ENCODE measurements at regions not wholly inside any gene's neighbourhood (a gene's known extent, or its start where the extent isn't known, plus 50 kb on each side); places are given as distances from the start of the nearest gene placed in this dataset.
A peak's percentile ranks its signal among the peaks of the same experiment; 100 is the strongest.
"Not testable (repeated sequence)": the region's sequence is repeated elsewhere in the genome, so short reads cannot be mapped to it uniquely, and the experiment has no call there.

- DNase-seq, result no peak
These were observed 2841.1 kb upstream of the PCDH20 start for GRCh38 chr13:64256751-64257150.

GRCh38 chr13:64255988-64256387 lies 2840.3 kb upstream of the PCDH20 start:
- no peak for DNase-seq

DNA sequence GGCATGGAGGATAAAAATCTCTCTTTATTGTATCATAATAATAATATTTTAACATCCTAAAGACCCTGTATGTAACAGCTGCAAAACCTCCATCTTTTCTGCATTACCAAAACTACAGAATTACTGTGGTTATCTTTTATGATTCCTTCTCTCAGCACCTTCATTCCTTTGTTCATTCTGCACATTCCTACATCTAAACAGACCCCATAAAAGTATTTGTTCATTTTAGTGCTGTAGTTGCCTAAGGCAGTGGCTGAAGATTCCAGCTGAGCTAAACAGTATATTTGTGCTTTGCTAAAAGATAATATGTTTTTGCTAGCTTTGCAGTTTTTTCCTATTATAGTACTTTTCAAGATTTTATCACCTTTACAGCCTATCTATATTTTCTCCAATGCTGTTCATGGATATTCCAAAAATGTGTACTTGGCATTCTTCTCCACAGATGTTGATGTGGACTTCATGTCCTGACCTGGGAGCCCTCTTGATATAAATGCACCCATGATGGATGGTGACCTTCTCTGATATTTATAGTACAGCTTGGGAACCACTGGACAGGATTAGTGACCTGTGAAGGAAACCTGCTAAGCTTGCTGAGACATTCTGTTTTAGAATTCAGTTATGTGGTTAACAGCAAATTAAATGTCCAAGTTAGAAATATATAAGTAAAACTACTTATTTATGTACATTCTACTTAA lies 2832.9 kb upstream of the PCDH20 start:
- DNase-seq, result no peak

DNA sequence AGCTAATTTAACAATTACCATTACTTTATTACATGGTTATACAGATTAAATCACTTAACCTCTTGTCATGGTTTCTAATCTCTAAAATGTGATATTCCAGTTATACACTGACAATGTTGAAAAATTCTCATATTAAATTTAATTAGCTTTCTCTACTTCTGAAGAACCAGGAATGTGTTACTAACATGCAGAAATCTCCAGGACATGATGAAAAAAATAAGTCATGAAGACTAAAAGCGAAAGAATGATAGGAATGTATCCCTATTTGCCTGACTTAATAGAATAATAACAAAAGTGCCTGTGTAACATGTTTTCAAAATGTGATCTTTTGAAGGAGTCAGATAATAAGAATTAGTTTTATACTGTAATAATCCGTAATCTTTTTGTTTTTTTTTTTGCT lies 2823.7 kb upstream of the PCDH20 start:
- DNase-seq, result no peak

DNA sequence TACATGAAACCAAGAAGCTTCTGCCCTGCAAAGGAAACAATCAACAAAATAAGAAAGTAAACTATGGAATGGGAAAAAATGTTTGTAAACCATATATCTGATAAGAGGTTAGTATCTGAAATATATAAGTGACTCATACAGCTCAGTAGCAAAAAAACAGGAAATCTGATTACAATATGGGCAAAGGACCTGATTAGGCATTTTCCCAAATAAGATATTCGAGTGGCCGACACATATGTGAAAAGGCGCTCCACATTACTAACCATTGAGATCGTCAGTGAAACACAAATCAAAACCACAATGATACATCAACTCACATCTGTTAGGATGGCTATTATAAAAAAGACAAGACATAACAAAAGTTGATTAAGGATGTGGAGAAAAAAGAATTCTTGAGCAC lies 2818.6 kb upstream of the PCDH20 start:
- no peak for DNase-seq

DNA sequence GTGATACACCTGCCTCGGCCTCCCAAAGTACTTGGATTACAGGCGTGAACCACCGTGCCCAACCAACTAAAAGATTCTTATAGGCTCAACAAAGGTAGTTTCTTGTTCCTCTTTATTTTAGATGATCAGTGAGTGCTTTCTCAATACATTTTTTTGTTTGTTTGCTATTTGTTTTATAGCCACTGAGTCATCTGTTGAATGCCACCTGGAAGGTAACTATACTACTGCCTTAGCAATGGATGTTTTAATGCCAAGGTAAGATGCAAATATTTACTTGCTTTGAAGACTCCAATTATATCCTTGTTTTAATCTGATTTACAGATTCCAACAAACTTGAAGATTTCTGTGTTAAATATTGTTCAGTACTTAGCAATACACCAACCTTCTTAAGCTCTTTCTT lies 2807.4 kb upstream of the PCDH20 start:
- DNase-seq, result no peak

DNA sequence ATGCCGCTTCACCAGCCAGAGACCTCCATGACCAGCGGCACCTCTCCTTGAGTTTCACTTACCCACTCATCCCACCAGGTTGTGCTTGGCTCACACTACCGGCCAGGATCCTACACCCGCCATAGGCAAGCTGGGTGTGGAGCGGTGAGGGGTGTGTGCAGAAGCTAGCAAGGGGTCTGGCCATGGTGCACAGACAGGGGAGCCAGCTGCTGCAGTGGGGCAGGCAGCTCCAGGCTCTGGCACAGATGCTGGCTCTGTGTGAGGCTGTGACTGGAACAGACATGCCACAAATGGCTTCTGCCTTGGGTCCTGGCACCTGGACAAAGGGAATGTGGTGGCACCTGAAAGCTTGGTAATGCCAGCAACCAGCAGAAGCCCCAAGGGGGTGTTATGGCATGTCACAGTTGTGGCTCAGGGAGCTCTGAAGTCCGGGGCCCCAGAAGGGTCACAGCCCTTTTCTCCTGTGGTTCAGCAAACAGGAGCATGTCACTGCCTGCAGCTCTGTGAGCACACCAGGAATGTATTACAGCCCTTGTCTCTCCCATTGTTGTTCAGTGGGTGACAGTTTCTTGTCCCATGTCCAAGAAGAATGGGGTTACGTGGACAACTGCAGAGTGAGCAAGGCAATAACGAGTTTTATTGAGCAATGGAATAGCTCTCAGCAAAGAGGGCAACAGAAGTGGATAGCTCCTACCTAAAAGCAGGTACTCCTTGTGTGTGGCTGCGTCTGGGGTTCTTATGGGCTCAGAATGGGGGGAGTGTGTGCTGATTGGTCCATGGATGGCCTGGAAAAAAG lies 2791.0 kb upstream of the PCDH20 start:
- no peak for DNase-seq

GRCh38 chr13:64202517-64202916 lies 2786.9 kb upstream of the PCDH20 start:
- no peak for DNase-seq

GRCh38 chr13:64197232-64197631 lies 2781.6 kb upstream of the PCDH20 start:
- DNase-seq, result no peak

DNA sequence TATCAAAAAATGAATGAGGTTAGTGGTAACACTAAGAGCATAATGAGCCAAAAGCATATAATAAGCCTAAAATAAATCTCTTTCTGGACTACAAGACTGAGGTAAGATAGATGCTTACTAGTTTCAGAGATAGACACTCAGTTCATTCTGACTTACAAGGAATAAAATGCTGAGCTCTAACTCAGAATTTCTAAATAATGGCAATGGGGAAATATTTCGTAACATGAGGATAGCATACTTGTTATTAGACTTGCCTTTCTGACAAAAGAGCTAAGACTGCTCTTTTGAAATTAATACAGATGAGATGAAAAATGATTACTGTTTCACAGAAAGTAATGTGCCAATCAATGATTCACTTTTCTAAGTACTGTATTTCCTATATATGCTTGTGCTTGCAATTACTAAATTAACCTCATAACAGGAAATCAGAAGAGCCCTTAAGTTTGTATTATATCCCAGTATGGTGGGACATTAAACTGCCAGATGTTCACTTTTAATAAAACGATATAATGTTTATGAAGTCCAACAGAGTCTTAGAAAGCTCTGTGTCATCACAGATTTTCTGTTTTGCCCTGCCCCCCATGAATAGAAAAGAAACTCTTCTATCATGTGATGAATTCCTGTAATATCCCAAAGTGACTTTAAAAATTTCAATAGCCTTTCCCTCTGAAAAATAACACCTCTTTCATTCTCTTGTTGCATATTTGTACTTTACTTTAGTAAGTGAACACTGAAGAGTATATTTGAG lies 2771.0 kb upstream of the PCDH20 start:
- DNase-seq, result no peak

- no peak for DNase-seq
These were observed 2770.4 kb upstream of the PCDH20 start for GRCh38 chr13:64186071-64186470.

- DNase-seq, result no peak
These were observed 2765.1 kb upstream of the PCDH20 start for GRCh38 chr13:64180756-64181155.

- no peak for DNase-seq
These were observed 2750.2 kb upstream of the PCDH20 start for GRCh38 chr13:64165826-64166225.

GRCh38 chr13:64164435-64164834 lies 2748.8 kb upstream of the PCDH20 start:
- no peak for DNase-seq

DNA sequence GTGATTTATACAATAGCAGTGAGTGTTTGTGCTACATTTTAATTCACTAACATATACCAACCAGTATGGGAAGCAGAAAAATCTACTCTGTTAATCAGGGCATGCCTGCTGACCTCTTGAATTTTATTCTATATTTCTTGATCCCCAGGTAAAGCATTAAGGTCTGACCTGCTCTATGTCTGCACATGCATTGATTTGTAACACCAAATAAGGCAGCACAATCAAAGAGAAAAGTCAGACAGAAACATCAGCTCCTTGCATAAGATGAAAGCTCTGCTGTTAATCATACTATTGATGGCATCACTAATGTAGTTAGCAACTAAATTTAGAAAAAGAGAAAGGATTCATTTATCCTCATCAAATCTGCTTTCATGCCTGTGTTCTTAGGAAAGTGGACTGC lies 2744.8 kb upstream of the PCDH20 start:
- DNase-seq, result no peak

DNA sequence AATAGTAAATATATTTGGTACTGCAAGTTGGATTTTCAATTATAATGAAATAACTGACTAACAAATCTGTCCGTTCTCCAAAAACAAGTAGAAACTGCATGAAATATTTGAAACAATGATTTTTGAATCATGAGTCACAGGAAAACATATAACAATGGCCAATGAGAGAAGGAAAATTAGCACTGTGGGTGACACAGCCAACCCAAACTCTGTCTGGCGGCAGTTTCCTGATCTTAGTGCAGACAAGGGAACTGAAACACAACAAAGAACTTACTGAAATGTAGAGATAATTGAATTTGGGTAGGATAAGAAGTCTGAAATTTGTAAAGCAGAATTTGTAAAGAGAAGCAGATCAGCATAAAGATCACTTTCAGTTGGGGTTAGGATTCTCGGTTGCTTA lies 2743.3 kb upstream of the PCDH20 start:
- DNase-seq, result peak in 1 of 2 donors; percentile 6

DNA sequence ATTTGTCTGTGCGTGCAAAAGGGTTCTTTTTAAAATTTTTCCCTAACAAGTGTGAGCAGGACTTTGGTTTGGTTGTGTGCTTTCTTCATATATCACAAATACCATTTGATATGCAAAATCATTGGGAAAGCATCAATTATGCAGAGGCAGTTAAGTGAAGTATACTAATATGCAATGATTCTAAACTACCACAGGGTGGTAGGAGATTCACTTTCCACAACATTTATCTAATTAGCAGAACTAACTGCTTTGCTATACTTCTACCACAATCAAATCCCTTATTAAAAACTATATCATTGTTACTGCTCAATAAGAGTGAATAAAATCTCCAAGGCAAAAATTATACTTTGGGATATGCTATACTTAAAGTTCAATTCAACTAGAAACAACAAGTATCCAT lies 2738.9 kb upstream of the PCDH20 start:
- DNase-seq, result no peak

DNA sequence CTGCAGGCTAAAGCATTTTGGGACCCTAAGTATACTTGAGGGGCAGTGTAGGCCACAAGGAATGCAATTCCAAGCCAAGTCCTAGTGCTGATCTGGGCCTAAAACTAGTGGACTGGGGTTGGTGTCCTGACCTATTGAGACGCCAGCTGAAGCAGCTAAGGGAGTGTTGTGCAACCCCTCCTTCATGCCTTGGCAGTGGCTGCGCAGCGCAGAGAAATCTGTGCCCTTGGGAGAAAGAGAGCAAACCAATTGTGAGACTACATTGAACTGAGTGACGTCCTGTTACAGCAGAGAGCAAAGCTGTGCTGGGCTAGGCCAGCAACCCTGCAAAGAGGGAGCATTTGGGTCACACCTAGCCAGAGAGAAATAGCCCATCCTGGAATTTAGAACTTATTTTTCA lies 2715.0 kb upstream of the PCDH20 start:
- DNase-seq, result no peak

- DNase-seq, result no peak
These were observed 2714.5 kb upstream of the PCDH20 start for GRCh38 chr13:64130171-64130570.

- DNase-seq, result no peak
These were observed 2712.2 kb upstream of the PCDH20 start for GRCh38 chr13:64127856-64128255.

DNA sequence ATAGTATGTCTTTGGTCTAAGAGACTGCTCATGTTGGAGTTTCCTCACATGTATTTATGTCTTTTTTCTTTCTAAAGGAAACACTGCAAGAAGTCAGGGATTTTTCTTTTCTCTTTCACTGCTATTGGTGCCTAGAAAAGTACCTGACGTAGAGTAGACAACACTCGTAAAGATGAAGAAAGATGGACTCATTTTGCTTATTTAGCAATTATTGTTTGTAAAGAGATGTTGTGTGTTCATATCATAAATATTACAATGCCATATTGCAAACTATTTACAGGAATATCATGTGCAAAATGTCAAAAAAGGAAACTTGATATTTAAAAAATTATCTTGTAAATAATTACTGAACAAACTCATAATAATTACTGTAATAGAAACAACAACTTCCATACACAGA lies 2711.5 kb upstream of the PCDH20 start:
- DNase-seq, result no peak

- not testable (repeated sequence) for DNase-seq
These were observed 2705.5 kb upstream of the PCDH20 start for GRCh38 chr13:64121023-64121709.

DNA sequence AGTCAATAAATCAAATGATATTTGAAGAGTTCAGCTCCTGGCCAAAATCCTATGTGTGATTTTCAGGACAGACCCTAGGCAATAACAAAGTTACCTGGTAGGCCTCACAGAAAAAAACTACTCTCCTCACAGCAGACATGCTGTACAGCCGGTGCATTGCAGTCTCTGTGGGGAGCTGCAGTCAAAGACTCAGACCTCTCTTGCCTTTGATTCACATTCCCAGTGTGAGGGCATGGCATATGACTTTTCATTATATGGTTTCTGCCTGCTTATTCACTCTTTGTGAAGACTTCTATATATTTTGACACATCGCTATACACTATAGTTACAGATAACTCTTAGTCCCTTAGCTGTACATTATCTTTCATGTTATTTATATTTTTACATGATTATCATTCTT lies 2684.3 kb upstream of the PCDH20 start:
- DNase-seq, result no peak
